G401.6 (cell line): ENCODE measurements at regions not wholly inside any gene's neighbourhood (a gene's known extent, or its start where the extent isn't known, plus 50 kb on each side); places are given as distances from the start of the nearest gene placed in this dataset.

Experiments used
- FAIRE-seq: peaks from 2 replicates; lab custom pipeline; 2012; peaks lifted over from hg19 to GRCh38; lab: Jason Lieb, UNC

DNA sequence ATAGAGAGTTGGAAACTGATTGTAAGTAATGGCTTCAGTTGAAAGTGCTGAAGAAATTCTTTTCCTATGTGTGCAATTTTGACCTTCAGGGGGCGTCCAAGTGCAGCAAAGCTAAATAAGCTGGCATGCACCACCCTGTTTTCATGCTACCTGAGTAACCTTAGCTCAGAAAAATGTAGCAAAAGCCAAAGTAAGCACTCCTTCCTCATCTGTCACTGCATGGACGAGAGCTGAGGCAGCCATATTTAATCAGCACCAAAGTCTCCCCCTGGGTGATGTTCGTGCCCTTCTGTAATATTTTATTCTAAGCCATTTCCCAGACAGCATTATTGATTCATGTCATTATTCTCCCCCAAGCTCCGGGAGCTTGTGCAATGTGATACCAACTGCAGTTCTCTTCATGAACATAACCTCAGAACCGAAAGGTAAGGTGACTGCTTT, 123.1 kb downstream of the RPS12 start:
- FAIRE-seq: no peak

GRCh38 chr6:132948889-132949288, 134.5 kb downstream of the RPS12 start:
- no peak for FAIRE-seq

GRCh38 chr6:132950566-132950965, 136.2 kb downstream of the RPS12 start:
- no peak for FAIRE-seq

- FAIRE-seq: no peak
Observed at GRCh38 chr6:132952031-132952867, 137.9 kb downstream of the RPS12 start.

GRCh38 chr6:132952986-132953385, 138.6 kb downstream of the RPS12 start:
- no peak for FAIRE-seq

DNA sequence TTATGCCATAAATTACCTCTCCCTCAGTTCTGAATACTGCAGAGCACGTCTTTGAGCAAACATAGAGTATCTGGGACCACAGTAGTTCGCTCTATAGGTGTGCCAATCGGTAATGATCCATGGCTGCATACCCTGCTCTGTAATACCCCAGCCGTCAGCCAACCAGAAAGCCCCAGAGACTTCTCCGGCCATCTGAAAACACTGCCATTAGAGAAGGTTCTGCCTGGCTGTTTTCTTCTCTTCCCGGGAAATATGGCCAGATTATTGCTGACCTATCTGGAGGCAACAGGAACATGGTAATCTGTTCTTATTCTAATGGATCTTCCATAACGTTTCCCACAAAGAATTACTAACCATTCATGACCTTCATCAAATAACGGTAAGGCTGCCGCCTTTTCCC, 139.9 kb downstream of the RPS12 start:
- no peak for FAIRE-seq

DNA sequence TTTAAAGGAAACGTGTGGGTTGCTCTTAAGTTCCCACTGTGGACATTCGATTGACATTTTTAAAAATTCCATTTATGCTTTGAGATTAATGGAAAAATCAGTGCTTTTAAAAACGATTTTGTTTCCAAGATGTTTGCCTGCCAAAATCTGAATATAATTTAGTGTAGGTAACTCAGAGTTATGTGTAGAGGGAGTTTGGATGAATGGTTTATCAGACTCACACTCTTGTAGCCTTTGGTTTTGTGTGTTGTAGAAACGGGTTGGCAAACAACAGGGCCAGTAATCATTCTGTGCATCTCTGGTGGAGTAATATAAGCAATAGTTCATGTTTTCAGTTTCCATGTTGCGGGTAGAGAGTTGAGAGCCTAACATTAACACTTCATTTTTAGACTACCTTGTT, 140.6 kb downstream of the RPS12 start:
- FAIRE-seq: no peak

GRCh38 chr6:132959639-132960326, 145.4 kb downstream of the RPS12 start:
- FAIRE-seq: no peak

GRCh38 chr6:132960720-132961119, 146.4 kb downstream of the RPS12 start:
- no peak for FAIRE-seq

DNA sequence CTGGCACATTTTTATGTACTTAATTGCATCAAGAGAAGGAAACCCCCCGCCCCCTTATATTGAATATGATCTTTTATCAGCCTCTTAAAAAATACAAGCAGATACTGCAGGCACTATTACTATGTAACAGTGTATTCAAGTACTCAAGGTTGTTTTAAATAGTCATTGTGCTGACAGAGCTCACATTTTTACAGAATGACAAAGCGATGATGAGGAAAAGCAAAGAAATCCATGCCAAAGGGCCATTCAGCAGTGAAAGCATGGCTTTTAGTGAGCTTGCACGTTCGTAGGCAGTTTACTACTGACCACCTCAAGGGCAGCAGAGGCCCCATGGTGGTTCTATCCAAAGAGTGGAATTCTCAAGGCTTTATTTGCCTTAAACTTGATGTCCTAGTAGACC, 146.8 kb downstream of the RPS12 start:
- FAIRE-seq: no peak

DNA sequence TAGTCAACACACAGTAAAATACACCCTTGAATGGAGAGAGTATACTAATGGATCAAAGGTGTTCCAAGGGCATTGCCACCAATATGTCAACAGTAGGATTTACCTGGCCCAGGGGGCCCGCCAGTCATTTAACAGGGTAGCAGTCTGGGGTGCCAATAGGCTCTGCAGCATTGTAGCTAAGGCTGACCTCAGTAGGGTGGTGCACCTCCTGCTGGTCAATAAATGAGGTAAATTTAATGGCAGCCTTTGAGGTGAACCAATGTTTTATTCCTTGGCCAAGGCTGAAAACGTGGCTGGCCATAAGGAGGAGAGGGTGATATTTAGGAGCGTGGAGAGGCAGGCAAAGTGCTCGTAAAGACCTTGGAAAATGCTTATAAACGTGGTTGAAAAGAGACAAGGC, 147.2 kb downstream of the RPS12 start:
- FAIRE-seq: no peak

DNA sequence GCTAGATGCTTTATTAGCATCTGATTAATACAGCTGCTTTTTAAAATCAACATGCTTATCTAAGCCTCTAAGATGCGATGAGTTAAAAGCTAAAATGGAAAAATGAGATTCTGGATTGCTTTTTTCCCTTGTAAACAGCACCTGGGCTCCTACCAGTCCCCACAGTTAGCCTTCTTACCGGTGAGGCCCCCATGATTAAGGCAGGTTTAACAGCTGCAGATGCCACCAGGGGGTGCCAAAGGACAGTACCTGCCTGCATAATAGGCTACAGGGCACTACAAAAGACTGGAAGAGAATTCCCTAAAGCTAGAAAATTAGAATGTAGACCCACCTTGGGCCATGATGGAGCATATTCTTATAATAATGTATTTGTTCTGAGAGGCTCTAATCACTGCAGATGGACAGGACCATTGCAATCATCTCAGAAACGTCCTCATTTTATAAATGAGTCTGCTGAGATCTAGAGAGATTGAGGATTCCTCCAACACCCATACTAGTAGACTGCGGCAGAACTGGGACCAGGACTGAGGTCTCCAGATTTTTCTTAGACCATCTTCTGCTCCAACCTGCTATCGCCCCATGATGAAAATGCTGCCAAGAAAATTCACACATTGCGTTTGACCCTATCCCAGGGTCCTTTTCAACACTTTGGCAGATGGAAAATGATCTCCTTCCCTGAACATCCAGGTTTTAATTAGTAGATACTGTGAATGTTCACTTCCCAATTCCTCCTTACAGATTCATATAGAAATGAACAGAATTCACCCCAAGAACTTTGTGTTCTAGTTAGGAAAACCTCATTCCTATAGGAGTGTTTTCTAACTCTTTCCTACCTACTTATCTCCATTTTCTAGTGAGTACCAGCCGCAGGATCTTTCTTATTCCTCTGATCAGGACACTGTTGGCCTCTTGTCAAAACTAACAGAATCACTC, 148.8 kb downstream of the RPS12 start:
- no peak for FAIRE-seq

DNA sequence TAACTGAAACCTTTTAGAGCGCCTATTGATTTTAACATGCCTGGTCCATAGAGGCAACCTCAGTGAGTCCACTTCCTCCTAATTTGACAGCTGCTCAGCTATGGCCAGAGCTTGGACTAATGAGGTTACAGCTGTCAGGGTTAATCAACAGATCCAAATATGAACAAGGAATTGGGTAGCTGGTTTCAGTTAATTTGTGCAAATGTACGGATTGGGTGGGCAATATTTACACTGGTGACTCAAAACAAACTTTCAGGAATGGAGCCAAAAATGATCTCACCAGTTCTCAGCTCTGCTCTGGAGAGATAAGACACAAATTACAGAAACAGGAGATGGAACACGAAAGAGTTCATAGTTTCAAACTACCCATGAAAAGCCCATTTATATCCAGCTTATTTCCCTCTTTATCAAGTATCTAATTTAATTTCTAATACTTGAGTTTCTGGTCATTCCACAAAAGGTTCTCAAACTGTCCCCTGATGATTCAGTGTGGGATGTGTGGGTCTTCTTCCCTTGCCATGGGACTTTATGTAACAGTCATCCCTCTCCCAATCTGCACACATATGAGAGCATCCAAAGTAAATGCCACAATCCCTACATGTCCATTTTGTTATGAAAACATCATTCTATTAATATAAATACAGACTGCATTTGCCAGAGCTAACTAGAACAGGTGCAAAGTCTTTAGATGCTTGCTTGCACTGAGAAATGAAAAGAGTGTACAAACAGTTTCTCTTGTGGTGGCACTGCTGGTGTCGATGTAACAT, 149.9 kb downstream of the RPS12 start:
- no peak for FAIRE-seq

- FAIRE-seq: no peak
Observed at GRCh38 chr6:132964868-132965382, 150.6 kb downstream of the RPS12 start.

DNA sequence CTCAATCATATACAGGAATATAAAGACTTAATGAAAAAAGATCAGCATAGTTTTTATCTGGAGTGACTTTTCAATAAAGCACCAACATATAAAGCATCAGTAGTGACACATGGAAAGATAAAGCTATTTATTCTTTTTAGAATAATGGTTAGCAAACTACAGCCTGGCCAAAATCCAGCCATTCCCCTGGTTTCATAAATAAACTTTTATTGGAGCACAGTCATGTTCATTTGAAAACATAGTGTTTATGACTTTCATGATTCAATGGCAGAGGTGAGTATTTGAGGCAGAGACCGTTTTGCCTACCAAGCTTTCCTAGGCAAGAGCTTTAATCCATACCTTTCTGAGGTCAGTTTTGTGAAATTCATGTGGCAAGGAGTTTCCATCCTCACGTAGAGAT, 153.5 kb downstream of the RPS12 start:
- FAIRE-seq: no peak

DNA sequence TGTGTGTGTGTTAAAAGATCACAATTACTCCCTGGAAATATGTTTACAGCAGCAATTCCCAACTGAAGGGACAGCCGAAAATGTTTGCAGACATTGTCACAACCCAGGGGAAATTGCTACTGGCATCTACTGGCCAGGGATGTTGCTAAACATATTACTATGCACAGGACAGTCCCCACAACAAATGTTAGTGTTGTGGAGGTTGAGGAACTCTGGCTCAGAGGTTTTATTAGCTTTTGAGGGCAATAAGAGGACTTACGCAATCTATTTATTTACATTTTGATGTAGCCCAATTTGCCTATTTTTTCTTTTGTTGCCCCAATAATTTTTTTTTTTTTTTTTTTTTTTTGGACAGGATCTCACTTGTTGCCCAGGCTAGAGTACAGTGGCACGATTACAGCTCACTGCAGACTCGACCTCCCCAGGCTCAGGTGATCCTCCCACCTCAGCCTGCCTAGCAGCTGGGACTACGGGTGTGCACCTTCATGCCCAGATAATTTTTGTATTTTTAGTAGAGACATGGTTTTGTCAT, 154.1 kb downstream of the RPS12 start:
- no peak for FAIRE-seq

DNA sequence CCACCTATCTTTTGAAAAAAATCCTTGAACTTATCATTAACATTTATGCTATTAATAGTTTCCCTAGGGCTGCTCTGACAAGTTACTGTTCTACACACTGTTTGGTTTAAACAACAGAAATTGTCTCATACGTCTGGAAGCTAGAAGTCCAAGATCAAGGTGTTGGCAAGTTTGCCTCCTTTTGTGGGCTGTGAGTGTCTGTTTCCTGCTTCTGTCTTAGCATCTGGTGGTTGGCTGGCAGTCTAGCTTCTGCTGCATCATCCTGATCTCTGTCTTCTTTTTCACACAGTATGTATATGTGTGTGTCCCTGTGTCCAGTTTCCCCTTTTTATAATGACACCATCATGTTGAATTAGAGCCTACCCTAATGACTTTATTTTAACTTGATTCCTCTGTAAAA, 154.8 kb downstream of the RPS12 start:
- FAIRE-seq: no peak

- no peak for FAIRE-seq
Observed at GRCh38 chr6:132971676-132972075, 157.3 kb downstream of the RPS12 start.

GRCh38 chr6:132972254-132972653, 157.9 kb downstream of the RPS12 start:
- FAIRE-seq: no peak

DNA sequence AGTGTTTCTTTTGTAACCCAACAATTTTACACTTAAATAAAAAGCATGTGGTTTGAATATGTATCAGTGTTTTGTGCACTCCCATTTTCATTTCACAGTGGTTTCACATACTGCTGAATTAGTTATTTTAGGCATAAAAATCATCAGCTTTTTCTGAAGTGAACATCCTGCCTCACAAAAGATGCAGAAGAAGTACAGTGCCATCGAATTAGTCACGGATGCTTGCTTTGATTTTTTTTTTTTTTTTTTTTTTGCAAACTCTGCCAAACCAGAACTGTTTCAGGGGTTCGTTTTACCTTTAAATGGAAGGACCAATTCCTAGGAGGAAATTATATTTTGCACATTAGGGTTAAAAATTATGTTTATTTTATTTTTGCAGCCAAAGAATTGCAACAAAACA, 158.6 kb downstream of the RPS12 start:
- FAIRE-seq: no peak

DNA sequence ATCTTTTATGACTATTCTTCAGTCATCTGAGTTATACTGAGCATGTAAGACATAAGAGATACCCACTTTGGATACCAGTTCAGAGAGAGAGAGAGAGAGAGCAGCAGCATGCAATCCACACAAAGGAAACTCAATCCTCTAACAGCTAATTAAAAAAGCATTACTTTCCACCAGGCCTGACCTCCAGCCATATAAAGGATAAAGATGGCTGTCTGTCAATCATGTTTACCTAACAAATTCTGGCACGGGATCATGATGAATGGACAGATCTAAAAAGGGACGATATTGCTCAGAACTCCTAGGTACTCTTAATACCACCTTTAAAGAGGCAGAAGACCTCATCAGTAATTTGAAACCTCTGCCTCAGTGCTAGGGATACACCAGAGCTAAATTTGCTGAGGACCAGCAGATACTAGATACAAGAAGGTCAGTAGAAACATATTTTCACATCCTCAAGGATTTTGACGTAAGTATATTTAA, 159.2 kb downstream of the RPS12 start:
- no peak for FAIRE-seq
